T-helper 9 cell (primary cell): ENCODE measurements at regions not wholly inside any gene's neighbourhood (a gene's known extent, or its start where the extent isn't known, plus 50 kb on each side); places are given as distances from the start of the nearest gene placed in this dataset.

ENCODE experiments used
- DNase-seq: peaks from one replicate; pipeline ENCODE4 v3.0.0-alpha.2; 2020

- DNase-seq, result no peak
Measured at GRCh38 chr2:2845267-2845666, 514.2 kb upstream of the MYT1L start.

- no peak for DNase-seq
Measured at GRCh38 chr2:2843969-2844548, 513.0 kb upstream of the MYT1L start.

GRCh38 chr2:2842466-2842865 lies 511.4 kb upstream of the MYT1L start:
- no peak for DNase-seq

DNA sequence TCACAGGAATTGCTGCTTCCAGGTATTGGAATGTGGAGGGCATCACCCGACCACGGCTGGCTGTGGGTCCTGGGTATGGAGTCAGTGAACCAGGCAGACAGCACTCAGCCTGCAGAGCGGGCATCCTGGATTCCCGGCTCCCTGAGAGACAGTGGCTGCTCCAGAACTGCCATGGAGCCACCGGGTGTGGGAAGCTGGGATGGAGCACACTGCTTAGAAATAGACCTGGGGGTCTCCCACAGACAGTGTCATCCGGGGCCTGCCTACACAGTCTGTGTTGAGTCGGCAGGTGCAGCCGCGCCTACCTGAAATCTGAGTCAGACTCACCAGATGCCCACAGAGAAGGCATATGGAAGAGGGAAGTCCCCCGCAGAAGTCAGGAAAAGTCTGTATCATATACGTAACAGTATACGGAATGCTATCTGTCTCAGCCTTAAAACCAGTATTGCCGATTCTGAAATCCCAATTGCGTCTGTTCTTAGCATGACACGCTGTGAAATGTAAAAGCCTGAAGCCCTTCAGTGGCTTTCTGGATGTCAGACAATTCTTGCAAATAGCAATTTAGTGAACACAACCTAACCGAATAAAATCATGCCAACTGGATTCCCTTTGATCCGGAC lies 509.7 kb upstream of the MYT1L start:
- DNase-seq, result no peak

GRCh38 chr2:2839782-2840531 lies 508.9 kb upstream of the MYT1L start:
- DNase-seq, result no peak

- no peak for DNase-seq
Measured at GRCh38 chr2:2839393-2839781, 508.3 kb upstream of the MYT1L start.

- no peak for DNase-seq
Measured at GRCh38 chr2:2838548-2838845, 507.4 kb upstream of the MYT1L start.

GRCh38 chr2:2837746-2838547 lies 506.9 kb upstream of the MYT1L start:
- no peak for DNase-seq

DNA sequence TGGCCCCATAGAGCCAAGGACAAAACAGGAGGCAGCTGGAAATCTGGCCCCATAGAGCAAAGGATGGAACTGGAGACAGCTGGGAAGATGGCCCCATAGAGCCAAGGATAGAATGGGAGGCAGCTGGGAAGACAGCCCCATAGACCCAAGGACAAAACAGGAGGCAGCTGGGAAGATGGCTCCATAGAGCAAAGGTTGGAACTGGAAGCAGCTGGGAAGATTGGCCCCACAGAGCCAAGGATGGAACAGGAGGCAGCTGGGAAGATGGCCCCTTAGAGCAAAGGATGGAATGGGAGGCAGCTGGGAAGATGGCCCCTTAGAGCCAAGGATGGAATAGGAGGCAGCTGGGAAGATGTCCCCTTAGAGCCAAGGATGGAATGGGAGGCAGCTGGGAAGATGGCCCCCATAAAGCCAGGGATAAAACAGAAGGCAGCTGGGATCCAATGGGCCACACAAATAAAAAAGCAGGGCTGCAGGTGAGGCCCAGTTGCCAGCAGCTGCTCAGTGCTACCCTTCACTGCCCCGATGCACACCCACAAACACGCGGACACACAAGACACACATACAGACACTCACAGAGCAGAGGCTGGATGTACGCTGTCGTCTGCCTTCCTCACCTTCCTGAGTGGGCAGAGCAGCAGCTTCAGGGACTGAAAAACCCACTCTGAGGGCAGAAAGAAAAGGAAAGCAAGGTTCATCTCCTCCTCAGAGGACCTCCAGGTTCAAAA lies 505.4 kb upstream of the MYT1L start:
- DNase-seq, result no peak

- no peak for DNase-seq
Measured at GRCh38 chr2:2834516-2835254, 503.6 kb upstream of the MYT1L start.

GRCh38 chr2:2834105-2834504 lies 503.0 kb upstream of the MYT1L start:
- DNase-seq, result no peak

- no peak for DNase-seq
Measured at GRCh38 chr2:2832657-2833056, 501.6 kb upstream of the MYT1L start.

GRCh38 chr2:2831633-2832032 lies 500.6 kb upstream of the MYT1L start:
- DNase-seq, result no peak

- DNase-seq, result no peak
Measured at GRCh38 chr2:2830576-2830975, 499.5 kb upstream of the MYT1L start.

DNA sequence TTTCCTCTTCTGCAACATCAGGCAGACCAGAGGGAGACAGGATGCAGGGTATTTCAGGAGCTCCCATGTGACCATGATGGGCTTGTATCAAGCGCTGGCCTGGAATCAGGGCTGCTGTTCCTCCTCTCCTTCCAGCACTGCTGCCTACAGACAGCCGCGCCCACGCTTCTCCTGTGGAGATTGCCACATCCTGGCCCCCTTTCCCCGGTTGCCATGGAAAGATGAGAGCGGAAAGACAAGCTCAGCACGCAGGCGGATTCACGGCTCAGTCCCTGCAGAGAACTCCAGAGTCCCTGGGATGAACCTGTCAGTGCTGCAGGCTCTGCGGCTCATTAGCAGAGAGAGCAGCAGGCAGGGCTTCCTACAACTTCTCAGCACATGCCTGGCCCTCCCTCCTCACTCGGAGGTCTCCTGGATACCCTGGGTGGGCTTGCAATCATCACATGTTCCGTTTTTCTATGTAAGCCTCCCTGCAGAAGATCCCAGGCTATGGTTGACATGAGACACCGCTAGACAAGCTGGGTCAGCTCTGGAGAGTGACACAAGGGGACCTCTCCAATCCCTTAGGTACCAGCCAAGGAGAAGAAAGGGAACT lies 497.8 kb upstream of the MYT1L start:
- no peak for DNase-seq

DNA sequence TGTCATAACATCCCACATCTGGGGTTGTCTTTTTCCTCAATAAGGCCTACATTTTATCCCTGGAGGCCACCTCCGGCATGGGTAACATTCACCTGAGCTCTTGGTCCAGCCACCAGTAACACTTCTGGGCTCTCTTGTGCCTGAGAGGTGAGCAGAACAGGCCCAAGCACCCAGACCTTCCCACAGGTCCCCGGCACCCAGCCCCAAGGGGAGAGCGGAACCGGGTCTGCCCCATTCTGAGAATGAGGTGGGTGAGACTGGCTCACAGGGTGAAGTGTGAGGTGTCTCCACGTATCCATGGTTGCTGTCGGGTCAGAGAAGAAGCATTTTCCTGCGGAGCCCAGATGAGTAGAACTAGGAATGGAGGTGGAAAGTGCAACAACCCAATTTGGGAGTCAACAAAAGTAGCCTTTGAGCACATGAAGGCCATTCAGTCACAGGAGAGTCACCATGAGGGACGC lies 496.7 kb upstream of the MYT1L start:
- no peak for DNase-seq

GRCh38 chr2:2827046-2827636 lies 496.1 kb upstream of the MYT1L start:
- no peak for DNase-seq

DNA sequence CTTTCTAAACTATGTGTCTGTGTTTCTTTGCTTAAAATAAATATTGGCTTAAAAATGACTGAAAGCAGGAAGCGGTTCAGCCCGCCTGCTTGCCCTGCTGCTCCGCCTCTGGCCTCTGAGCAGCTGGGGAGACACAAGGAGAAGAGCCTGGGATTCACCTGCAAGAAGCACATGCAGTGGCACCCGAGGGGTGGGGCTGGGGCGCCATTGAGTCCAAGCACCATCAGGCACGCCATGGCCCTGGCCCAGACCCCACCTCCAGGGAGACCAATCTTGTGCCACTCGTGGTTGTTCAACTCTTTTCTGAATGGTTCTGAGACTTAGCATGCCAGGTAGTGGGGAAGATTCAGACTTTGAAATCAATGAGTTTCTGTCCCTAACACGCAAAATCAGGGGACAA lies 495.5 kb upstream of the MYT1L start:
- DNase-seq, result no peak

DNA sequence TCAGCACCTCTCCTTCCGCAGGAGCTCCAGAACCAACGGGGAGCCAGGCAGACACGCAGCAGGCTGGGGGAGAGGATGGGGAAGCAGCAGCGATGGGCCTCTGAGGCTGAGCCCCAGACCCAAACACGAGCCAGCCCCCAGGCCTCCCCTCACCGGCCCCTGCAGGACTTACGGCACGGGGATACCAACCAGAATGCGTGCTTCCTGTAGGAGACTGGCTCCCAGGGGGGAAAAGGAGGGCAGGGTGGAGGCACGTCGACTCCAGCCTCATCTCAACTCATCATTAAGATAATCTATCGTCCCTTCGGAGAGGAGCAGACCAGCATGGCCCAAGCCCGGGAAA lies 495.1 kb upstream of the MYT1L start:
- DNase-seq, result no peak

GRCh38 chr2:2825516-2826208 lies 494.6 kb upstream of the MYT1L start:
- no peak for DNase-seq

DNA sequence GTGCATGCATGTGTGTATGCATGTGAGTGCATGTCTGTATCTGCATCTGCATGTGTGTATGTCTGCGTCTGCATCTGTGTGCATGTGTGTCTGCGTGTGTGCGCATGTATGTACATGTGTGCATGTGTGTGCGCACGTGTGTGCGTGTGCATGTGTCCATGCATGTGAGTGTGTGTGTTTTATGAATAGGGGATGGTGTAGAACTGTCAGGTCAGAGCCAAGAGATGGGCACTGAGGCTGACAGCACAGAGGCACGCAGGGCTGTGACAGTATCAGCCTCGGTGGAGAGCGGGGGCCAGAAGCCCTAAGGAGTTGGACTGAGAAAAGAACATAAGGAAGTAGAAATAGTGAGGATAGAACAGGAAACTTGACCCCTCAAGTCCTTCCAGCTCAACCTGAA lies 494.0 kb upstream of the MYT1L start:
- DNase-seq, result no peak
